ENCODE measurements at regions not wholly inside any gene's neighbourhood (a gene's known extent, or its start where the extent isn't known, plus 50 kb on each side); places are given as distances from the start of the nearest gene placed in this dataset.

DNA sequence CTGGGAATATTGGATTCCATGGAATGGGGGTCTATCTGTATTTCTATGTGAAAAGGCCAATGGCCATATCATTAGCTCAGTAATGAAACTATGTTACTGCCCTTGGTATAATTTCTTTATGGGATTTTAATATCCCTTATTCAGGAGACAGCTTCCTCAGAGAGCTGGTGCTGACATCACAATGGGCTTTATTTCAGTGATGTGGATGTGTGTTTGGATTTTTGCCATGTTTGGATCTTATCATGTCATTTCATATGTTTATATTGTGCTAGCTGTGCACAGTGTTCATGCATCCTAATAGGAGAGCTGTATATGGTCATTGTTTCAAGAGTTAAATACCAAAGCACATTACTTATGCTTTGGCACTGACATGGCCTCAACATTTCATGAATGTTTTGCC, 806.1 kb upstream of the MAP3K7 start:
- peak; percentile 2 for DNase-seq

DNA sequence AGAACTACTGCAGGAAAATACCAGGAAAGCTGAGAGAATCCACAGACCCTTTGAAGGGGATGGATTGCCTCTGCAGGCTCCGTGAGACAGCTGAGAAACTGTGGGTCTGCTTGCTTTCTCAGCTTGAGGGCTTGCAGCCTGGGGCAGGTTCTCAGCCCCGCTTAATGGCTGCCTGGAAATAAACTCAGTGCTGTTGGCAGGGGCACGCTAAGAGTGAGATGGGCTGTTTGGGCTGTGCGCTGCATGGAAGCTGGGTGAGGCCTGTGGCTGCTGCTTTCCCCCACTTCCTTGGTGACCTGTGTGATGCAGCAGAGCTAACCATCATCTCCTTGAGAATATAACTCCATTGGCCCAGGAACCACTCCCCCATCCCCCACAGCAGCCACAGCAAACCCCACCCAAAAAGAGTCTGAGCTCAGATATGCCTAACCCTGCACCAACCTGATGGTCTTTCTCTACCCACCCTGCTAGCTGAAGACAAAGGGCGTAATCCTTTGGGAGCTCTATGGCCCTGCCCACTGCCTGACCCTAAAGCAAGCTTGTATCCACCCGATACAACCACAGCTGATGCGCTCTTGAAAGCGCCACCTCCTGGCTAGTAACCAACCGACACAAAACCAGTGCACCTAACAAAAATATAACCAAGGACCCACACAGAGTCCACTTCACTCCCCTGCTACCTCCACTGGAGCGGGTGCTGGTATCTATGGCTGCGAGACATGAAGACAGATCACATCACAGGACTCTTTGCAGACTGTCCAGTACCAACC, 800.6 kb upstream of the MAP3K7 start:
- no peak for DNase-seq

DNA sequence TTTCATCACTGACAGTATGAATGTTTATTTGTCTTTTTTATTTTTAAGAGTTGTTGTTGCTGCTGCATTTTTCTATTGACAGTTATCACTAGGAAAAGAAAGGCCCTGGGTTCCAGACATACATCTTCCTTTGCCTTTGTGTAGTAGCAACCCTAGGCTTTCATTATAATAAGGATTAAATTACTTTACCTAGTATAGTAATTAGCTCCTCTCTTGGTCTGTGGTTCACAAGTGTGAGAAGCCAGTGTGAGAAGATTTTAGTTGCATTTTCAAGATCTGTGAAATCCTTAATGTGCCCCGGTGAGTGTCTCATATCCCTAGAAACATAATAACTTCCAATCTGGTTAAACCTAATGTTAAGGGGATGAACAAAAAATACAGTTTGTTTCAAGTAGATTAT, 799.3 kb upstream of the MAP3K7 start:
- DNase-seq = no peak

DNA sequence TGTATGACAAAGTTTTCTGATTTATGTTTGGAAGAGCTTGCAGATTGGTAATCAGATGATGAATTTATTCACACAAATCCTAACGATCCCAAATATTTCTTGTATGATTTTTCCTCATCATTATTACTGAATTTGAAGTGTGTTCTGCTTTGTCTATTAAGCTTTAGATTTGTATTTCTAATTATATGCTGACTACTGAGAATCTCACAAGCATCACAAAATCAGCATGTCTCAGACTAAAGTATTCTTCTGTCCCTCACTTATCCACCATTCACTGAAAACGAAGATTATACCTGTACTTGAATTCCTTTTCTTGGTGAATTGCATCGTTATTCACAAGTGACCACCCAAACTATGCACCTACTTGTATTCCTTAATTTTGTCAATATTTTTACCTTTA, 796.3 kb upstream of the MAP3K7 start:
- no peak for DNase-seq

DNA sequence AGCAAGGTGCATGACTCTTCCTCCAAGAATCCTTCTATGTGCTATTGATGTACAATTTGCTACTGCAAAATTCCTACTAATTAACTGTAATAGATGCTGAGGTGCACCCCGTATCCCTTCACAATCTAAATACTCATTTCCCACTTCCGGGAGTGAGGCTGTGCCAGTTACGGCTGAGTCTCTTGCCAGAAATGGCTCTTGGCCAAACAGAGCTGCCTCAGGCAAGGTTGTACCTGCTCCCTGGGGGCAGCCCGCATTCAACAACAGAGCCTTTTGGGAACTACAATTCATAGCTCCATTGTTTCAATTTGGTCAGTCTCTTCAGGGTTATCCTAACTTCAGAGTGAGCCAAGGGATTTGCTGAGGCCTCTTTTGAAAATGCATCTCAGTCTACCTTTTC, 789.8 kb upstream of the MAP3K7 start:
- DNase-seq = no peak

DNA sequence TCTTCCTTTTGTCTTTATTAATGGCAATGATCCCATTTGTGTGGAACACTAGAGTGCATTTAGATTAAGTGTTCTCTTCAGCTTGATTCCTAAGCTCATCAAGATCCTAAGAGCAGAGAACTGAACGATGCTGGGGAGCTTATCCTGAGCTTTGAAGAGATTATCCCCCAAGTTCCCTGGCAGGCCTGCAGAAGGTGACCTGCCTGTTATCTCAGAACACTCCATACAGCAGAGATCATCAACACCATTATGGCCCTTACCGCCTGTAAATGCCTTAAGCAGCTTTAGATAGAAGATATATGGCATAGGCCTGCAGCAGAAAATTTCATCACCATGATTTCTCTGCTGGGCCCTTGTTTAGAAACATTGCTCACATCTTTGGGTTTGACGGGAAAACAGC, 779.9 kb upstream of the MAP3K7 start:
- DNase-seq = no peak

DNA sequence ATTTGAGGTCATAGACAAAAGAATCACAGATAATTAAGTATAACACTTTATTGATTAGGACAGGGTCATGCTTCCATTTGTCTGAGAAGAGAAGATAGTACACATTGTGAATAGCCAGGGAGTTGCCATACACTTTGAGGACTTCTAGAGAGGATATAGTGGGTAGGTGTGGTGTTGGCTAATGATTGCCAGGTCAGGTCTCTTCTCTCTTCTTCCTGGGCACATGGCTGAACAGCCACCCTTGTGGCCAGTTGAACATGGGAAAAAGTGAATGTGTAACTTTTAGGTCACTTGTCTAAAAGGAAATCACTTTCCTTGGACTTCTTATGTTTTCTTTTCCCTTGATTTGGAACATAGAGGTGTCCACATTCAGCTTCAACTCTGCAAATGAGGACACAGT, 772.1 kb upstream of the MAP3K7 start:
- no peak for DNase-seq

DNA sequence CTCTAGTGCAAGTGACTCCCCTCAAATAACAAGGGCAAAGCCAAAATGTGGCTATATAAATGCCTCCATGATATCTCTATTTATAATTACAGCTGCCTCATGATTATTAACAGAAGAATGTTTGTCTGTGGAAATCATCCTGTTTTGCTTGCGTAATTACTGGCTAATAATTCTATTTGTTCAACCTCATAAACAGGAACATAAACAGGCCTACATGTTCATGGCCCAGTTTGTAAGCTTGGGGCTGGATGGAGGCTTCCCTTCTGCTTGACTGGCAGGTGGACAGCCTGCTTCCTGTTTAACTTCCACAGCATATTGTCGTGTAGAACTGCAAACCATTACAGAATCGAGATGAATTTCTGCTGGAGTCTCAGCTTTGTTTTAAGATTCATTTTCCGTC, 766.0 kb upstream of the MAP3K7 start:
- DNase-seq = peak in 1 of 2 donors; percentile 32

DNA sequence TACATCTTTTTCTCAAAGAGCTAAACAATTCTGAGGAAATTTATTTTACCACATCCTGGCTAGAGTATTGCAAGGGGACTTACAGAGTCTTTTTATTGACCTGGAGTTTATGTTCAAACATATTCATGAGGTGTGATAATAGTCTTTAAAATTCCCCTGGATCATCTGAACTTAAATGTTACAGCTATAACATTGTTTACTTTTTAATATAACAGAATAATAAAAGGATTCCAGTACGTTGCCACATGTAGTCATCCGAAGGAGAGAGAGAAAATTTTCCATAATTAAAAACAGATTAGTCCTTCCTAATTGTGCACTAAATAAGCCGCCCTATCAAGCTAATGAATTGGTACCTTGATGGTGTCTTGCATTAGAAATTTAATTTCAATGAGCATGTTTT, 765.4 kb upstream of the MAP3K7 start:
- DNase-seq = peak in 1 of 2 donors; percentile 2

DNA sequence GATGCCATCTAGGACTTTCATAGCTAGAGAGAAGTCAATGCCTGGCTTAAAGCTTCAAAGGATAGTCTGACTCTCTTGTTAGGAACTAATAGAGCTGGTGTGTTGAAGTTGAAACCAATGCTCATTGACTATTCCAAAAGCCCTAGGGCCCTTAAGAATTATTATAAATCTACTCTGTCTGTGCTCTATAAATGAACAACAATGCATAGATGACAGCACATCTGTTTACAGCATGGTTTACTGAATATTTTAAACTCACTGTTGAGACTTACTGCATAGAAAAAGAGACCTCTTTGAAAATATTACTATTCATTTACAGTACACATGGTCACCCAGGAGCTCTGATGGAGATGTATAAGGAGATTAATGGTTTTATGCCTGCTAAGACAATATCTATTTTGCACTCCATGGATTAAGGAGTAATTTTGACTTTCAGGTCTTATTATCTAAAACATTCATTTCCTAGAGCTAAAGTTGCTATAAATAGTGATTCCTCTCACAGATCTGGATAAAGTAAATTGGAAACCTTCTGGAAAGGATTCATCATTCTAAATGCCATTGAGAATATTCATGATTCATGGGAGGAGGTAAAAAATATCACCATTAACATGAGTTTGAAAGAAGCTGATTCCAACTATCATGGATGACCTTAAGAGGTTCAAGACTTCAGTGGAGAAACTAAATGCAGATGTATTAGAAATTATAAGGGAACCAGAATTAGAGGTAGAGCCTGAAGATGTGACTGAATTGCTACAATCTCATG, 763.5 kb upstream of the MAP3K7 start:
- DNase-seq = no peak

DNA sequence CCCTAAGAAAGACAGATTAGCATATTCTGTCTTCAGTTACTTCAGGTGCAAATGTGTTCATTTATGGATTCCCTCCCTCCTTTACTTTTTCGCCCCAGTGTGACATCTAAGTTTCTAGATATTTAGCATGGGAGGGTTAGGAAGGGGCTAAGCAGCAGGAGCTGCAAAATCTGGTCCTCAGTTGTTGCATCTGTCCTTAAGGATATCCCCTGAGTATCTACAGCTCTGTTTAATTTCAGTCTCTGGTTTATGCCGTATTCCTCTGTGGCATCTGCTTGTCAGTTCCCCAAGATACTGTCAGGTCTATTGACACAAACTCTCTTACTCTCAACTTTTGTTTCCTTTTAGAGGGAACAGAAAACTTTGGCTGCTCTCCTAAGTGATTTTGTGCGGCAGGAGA, 754.6 kb upstream of the MAP3K7 start:
- no peak for DNase-seq

DNA sequence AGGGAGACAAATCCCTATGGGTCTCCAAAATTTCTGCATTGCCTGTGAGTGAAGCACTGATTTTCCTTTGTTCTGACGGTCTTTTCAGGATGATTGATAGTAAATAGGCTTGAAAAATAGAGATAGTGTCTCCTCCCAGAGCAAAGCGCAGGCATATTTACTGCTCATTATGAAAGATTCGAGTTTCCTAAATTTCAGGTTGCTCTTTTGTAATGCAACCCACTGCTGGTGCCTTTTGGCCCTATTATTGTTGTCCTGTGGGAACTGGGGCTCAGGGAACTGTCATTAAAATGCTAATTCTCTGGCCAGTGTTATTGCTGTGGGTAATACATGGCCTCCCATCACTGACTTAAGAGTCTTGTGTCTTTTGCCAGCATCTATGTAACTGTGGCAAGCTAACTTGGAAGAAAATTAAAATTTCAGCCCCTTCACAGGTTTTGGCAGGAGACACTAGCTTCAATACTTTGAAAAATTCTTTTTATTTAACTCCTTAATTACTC, 754.1 kb upstream of the MAP3K7 start:
- no peak for DNase-seq

DNA sequence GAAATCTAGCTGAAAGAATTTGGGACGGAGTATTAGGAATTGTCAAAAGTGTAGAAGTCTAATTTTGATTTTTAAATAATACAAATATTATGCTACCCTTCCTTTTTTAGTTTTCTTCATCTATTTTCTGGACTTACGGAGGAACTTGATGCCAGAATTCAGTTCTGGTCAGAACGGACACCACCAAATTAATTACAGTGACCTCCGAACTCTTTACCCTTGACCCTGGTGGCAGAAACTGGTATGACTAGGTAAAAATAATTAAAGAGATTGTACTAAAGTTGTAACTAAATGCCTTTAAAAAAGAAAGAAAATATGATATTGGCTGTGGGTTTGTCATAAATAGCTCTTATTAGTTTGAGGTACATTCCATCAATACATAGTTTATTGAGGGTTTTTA, 751.1 kb upstream of the MAP3K7 start:
- no peak for DNase-seq

DNA sequence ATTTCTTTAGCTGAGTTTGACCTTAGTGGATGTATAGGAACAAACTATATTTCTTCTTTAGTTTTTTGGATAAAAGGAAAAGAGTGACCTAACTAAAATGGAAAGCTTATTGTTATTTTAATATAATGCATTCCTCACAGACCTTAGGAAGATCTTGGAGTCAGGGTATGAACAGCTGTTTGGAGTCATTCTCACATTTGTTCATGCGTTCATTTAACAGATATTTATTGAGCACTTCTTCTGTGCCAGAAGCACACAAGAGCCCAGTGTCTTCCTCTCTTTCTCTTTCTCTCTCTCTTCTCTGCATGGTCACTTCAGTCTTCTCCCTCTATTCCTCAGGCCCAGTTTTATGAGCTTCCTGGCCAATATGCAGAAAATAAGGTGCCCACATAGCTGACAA, 744.0 kb upstream of the MAP3K7 start:
- peak; percentile 22 to 23 for DNase-seq

DNA sequence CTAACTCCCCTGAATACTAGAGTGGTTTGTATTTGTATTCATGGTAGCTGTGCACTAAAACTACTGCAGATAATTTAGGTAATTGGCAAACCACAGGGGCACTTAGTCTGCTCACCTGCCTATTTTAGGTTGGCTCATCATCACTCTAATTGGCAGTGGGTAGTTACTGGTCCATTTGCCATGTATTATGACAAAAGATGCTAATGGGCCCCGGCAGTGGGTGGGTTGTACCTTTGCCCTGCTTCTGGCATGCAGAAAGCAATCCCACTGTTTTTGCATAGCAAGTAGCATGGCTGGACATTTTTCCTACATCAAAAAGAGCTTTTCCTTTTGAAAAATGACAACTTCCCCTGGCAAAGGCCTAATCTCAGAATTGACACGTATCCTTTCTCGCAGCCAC, 741.4 kb upstream of the MAP3K7 start:
- no peak for DNase-seq

DNA sequence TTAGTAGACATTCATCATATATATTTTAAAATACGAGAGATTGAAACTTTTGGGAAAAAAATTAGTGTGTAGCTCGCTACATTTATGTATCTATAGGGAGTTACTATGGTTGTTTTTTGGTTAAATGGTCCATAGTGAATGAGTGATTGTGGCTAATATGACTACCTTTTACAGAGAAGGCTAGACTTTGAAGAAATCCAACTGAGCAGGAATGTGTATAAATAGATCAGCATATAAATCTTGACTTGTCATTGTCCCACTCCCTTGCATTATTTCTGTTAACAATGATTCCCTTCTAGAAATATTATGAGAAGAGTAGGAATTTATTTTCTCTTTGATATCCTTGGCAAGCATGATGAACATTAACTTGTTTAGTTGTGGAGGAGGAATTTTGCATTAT, 737.8 kb upstream of the MAP3K7 start:
- DNase-seq = no peak

DNA sequence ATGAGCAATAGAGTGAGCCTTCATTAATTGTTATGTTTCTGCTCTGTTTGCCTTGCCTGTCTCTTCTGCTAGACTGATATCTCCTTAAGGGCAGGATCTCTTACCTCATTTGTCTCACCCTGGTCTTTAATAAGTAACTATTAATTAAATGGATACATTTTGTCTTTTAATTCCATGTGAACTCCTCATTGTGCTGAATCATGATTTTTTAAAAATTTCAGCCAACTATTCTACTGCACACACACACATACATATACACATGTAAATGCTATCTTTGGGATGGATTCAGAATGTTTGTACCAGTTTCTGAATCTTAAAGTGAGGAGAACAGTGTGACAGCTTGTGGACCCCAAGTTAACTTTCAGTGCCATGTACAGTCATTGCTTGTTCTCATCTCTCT, 731.1 kb upstream of the MAP3K7 start:
- DNase-seq = no peak

DNA sequence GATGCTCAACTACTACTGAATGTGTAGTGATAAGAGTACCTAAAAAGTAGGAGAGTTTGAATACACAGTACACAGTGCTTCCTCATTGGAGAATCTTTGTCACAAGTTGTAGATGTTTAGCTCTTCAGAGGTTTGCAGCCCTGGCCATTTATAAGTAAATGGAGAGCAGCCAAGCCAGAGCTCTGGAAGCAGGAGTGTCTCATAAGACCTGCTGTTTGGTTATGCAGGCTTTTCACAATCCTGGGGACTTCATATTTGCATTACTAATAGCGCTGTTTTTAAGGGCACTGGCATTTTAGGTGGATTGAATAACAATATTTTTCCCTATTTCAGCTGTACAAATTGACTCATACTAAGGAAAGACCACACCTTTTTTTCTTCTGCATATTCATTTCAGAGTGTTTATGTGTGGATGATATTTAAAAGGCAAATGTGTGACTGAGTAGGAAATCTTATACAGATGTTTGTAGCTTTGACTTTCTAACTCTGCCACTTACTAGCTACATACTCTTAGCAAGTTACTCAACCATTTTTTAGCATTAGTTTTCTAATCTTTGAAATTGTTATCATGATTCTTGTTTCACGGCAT, 730.5 kb upstream of the MAP3K7 start:
- no peak for DNase-seq

DNA sequence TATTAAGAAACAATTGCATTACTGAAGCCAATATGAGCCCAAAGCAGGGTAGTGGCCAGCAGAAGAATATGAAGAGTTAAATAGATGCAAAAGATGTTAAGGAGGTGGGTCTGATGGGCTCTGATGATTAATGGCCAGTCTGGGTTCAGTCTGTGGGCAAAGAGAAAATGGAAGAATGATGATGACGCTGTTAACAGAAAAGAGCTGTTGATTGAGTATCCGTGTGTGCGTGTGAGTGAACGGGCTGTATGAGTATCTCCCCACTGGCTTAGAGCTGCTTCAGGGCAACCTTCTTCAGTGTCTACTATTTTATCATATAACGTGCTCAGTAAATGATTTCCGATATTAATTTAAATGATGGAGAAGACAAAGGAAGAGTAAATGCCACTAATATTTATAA, 723.3 kb upstream of the MAP3K7 start:
- DNase-seq = no peak

DNA sequence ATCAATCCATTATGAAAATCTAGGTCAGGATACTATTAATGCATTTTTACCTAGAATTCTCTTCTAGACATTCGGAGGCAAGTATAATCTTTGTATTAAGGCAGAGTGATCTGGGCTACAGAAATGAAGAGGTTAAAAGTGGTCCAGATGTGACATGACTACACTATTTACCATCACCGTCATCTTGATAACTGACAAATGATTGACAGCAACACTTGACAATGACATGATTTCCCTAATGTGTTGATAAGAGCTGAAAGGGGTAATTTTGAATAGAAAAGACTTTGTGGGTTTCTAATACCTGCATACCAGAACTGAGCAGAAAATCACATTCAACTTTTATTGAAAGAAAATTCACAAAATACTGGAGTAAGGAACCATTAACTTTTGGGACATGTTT, 718.9 kb upstream of the MAP3K7 start:
- DNase-seq = no peak

DNA sequence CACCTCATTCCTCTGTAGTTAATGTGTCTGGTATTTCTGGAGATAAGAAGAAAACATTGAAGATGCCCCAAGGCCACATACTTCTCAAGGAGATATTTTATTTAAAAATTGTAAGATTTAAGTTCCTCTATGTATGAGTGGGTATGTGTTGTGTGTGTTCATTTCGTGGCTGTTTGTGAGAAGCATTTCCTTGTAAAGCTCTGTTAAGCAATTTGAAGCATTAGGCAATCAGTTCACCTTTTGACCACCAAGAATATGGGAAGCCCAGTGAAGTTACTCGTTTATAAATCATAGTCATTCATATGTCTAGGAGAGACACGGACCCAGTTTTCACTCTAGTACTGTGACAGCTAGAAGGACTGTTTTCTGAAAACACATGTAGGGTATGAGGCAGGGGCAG, 717.6 kb upstream of the MAP3K7 start:
- no peak for DNase-seq

DNA sequence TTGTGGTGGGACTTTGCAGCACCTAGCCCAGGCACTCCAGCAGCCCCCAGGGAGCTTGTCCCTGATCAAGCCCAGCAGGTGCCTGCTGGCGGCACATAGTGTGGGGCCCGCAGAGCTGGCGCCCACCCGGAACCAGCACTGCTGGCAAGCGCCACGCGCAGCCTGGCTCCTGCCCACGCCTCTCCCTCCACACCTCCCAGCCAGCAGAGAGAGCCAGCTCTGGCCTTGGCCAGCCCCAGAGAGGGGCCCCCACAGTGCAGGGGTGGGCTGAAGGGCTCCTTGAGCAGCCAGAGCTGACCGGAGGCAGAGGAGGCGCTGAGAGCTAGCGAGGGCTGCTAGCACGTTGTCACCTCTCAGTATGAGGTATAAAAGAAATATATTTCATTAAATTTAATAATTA, 716.5 kb upstream of the MAP3K7 start:
- no peak for DNase-seq

Measured in right lung (tissue), 2 donors.